Neural crest cell (in vitro differentiated cells): ENCODE measurements at regions not wholly inside any gene's neighbourhood (a gene's known extent, or its start where the extent isn't known, plus 50 kb on each side); places are given as distances from the start of the nearest gene placed in this dataset.

Experiments used
- DNase-seq: peaks from one replicate; pipeline ENCODE4 v3.0.0; 2021; ENCODE audit warnings: low read depth, mixed read lengths, low spot score
- H3K27ac Mint-ChIP-seq: one replicate; pipeline ENCODE4 v1.8.0; 2021; ENCODE audit warnings: mild to moderate bottlenecking, mixed read lengths; ENCODE audit not compliant: unreplicated experiment
- H3K27me3 Mint-ChIP-seq: 2 replicates; pipeline ENCODE4 v1.8.0; 2021; ENCODE audit warnings: low read depth, mild to moderate bottlenecking, mixed read lengths
- H3K36me3 Mint-ChIP-seq: 2 replicates; pipeline ENCODE4 v1.8.0; 2021; ENCODE audit warnings: low read depth, mild to moderate bottlenecking, mixed read lengths
- H3K4me1 Mint-ChIP-seq: 2 replicates; pipeline ENCODE4 v1.8.0; 2021; ENCODE audit warnings: mixed read lengths
- H3K4me3 Mint-ChIP-seq: one replicate; pipeline ENCODE4 v1.8.0; 2021; ENCODE audit warnings: mild to moderate bottlenecking, mixed read lengths
- H3K9me3 Mint-ChIP-seq: 2 replicates; pipeline ENCODE4 v1.8.0; 2021; ENCODE audit warnings: mixed read lengths
- TF ChIP-seq, protein P1 (sequence below): fragments of 200-600 bp; sonication (generic); conservative IDR thresholded peaks from 2 replicates; pipeline ENCODE4 v1.5.0; 2021; ENCODE audit warnings: antibody characterized with exemption, mild to moderate bottlenecking

DNA sequence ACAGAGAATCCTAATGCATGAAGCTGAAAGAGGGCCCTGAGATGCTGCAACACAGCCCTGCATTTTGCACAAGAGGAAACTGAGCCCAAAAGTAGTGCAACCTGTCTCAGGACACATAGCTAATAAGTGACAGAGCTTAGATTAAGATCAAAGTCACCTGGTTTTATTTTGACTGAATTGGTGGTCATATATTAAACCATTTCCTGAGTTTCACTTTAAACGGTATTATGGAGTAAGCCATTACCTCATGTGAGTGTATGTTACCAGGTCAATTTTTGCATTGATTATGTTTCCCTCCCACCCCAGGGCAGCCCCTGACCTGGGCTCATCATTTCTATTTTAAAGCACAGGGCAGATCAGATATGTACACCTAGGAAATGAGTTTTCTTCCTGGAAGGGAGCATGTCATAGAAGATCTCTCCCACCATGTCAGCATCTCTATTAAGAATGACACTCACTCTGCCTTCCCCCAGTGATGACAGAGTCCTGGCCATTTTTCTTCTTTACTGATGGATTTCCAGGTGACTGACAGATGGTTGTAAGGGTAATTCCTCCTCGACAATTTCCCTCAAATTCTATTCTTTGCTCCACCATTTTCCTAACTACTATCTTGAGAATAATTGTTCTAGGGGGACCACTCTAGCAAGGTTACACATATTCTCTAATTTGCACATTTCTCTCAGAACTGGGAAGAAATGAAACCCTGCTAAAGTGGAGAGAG lies 441.3 kb upstream of the SLC14A2 start:
- H3K27ac Mint-ChIP-seq, result no peak overlapping the region
- H3K4me1 Mint-ChIP-seq, result no peaks in the 10 kb centered on the region
- H3K27me3 Mint-ChIP-seq, result no peaks in the 10 kb centered on the region
- no peaks in the 10 kb centered on the region for H3K9me3 Mint-ChIP-seq
- no peaks in the 10 kb centered on the region for H3K36me3 Mint-ChIP-seq
- no peak overlapping the region for H3K4me3 Mint-ChIP-seq
- TF ChIP-seq, protein P1, sequence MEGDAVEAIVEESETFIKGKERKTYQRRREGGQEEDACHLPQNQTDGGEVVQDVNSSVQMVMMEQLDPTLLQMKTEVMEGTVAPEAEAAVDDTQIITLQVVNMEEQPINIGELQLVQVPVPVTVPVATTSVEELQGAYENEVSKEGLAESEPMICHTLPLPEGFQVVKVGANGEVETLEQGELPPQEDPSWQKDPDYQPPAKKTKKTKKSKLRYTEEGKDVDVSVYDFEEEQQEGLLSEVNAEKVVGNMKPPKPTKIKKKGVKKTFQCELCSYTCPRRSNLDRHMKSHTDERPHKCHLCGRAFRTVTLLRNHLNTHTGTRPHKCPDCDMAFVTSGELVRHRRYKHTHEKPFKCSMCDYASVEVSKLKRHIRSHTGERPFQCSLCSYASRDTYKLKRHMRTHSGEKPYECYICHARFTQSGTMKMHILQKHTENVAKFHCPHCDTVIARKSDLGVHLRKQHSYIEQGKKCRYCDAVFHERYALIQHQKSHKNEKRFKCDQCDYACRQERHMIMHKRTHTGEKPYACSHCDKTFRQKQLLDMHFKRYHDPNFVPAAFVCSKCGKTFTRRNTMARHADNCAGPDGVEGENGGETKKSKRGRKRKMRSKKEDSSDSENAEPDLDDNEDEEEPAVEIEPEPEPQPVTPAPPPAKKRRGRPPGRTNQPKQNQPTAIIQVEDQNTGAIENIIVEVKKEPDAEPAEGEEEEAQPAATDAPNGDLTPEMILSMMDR, result no peak
- no peak for DNase-seq

DNA sequence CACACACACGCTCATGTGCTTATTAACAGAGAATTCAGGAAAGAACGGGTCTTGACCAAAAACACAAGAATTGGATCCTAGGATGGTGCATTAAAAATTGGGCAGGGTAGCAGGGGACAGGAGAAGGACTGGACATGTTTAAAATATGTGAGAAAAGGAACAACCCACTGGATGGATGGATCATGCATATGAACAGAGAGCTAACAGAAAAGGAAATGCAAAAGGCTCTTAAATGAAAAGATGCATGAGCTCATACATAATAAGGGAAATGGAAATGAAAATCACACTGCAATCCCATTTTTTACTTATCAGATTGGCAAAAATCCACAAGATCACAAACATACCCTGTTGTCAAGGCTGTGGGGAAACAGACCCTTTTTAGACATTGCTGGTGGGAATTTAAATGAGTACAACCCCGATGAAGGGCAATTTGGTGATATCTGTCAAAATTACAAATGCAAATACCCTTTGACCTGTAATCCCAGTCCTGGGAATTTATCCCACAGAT lies 440.6 kb upstream of the SLC14A2 start:
- DNase-seq, result no peak
- Mint-ChIP-seq H3K27ac (no peak overlapping the region), H3K27me3 (no peaks in the 10 kb centered on the region), H3K9me3 (no peaks in the 10 kb centered on the region), H3K4me3 (no peak overlapping the region), H3K36me3 (no peaks in the 10 kb centered on the region), H3K4me1 (no peaks in the 10 kb centered on the region)
- TF ChIP-seq, protein P1, result no peak

DNA sequence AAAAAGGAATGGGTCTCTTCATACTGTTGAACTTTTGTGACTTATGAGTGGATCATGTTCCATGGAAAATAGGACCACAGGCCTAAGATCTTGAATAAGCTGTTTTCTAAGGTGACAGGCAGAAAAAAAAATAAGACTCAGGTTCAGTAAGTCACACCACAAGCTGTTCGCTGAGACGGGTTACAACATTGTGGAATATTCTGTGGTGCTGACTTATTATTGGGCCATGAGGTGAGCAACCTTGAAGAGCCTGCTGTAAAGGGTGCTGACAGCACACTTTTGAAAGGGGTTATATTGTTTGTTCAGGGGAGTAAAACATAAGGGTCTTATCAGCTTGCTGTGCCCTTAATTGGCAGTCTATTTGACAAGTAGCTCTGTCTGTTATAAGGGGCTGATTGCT lies 439.8 kb upstream of the SLC14A2 start:
- Mint-ChIP-seq H3K4me3 (no peak overlapping the region), H3K4me1 (no peaks in the 10 kb centered on the region), H3K27ac (no peak overlapping the region), H3K27me3 (no peaks in the 10 kb centered on the region), H3K9me3 (no peaks in the 10 kb centered on the region), H3K36me3 (no peaks in the 10 kb centered on the region)
- TF ChIP-seq, protein P1, result no peak
- DNase-seq, result no peak

DNA sequence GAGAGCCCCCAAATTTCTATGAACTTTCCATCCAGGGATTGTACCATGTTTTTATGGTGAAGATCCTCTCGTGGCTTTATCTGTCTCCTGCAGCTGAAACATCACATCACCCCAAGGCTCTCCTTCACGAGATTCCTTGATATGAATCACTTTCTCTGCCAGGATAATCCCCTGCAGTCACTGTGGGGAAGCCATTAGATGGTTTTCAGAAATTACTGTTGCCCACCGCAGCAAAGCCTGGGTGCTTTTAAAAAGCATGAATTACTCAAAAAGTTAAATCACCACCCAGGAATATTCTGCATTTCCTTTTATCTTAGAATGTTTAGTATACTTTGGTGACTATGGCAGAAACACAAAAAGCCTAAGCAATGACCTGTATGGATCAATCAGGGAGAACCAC lies 428.4 kb upstream of the SLC14A2 start:
- Mint-ChIP-seq H3K27me3 (no peaks in the 10 kb centered on the region), H3K9me3 (peaks cover 2% of the 10 kb centered on the region), H3K4me1 (no peaks in the 10 kb centered on the region), H3K36me3 (no peaks in the 10 kb centered on the region), H3K4me3 (no peak overlapping the region), H3K27ac (no peak overlapping the region)
- TF ChIP-seq, protein P1, result no peak
- no peak for DNase-seq

DNA sequence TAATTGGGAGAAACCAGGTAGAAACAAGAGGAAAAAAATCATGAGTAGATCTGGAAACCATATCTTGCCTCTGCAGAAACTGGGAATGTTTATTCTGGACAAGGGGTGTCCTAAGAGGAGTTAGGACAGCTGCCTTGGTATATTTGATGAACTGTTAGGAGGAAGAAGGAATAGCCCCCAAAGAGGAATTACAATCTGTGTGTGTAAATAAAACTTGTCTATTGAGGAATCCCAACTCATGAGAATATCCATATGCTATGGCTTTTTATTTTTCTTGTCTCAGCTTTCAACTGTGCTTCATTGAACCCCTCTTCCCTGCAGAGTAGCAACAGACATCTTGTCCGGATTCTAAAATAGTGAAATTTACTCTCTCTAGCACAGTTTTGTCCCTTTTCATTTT lies 423.5 kb upstream of the SLC14A2 start:
- no peaks in the 10 kb centered on the region for H3K27me3 Mint-ChIP-seq
- H3K27ac Mint-ChIP-seq, result no peak overlapping the region
- H3K4me3 Mint-ChIP-seq, result no peak overlapping the region

More for the DNA sequence above, 423.5 kb upstream of the SLC14A2 start:
- DNase-seq, result no peak
- TF ChIP-seq, protein P1, result no peak
- peaks cover 3% of the 10 kb centered on the region for H3K9me3 Mint-ChIP-seq
- H3K36me3 Mint-ChIP-seq, result no peaks in the 10 kb centered on the region
- H3K4me1 Mint-ChIP-seq, result peaks cover 5% of the 10 kb centered on the region
